ENCODE measurements at regions not wholly inside any gene's neighbourhood (a gene's known extent, or its start where the extent isn't known, plus 50 kb on each side); places are given as distances from the start of the nearest gene placed in this dataset.

GRCh38 chr4:23741681-23742191, 148.1 kb downstream of the PPARGC1A start:
- Histone ChIP-seq H3K9me3 (replicated peaks) (peaks cover 6% of the 10 kb centered on the region), H3K4me3 (no peak overlapping the region), H3K36me3 (no peaks in the 10 kb centered on the region), H3K4me1 (no peaks in the 10 kb centered on the region), H3K27me3 (ENCODE audit: low read depth) (no peaks in the 10 kb centered on the region), H3K27ac (replicated peaks) (no peak overlapping the region)
- intact Hi-C loops (cut with micrococcal nuclease) = no loop called here
- TF ChIP-seq CTCF (IDR thresholded peaks at IDR 0.05; ENCODE audit: borderline replicate concordance) = no peak
- no peak for DNase-seq

DNA sequence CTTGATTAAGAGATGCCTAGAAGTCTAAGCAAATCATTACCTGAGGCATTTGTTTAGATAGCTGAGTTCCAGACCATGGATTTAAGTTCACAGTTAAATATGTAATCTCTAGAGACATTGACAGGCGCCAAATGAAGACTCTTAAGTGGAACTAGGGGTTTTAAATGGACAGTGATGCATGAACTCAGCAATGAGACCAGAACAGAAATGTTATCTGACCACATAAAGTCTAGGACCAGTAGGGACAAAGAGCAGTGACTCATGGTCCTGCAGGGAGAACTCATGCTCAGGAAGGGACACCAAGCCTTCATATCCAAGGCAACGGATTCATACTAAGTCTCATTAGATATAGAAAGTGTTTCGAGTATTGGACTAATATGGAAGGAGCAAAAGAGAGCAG, 152.3 kb downstream of the PPARGC1A start:
- H3K27ac ChIP-seq (replicated peaks) = no peak overlapping the region
- no peak for DNase-seq
- no peaks in the 10 kb centered on the region for H3K27me3 ChIP-seq (ENCODE audit: low read depth)
- no peak overlapping the region for H3K4me3 ChIP-seq
- TF ChIP-seq CTCF (IDR thresholded peaks at IDR 0.05; ENCODE audit: borderline replicate concordance) = no peak
- intact Hi-C loops (cut with micrococcal nuclease) = no loop called here
- no peaks in the 10 kb centered on the region for H3K9me3 ChIP-seq (replicated peaks)
- H3K36me3 ChIP-seq = no peaks in the 10 kb centered on the region
- no peaks in the 10 kb centered on the region for H3K4me1 ChIP-seq

DNA sequence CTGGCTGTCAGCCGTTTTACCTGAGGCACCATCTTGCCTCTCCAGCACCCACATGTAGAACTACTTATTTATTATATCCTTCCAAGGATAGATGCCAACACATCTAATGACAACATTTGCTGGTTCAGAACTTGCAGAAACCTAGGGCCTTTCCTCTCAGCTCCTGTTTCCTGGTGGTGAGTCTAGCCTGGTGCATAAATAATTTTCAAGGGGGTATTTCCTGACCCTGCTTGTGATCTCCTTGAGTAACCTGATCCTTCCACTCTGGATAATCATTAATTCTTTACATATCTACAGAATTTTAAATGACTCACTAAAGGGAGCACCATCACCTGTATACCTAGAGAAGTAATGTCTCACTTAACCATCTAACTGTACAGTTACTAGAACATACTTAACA, 153.4 kb downstream of the PPARGC1A start:
- no peaks in the 10 kb centered on the region for H3K4me1 ChIP-seq
- H3K36me3 ChIP-seq = no peaks in the 10 kb centered on the region
- TF ChIP-seq CTCF (IDR thresholded peaks at IDR 0.05; ENCODE audit: borderline replicate concordance) = no peak
- no peaks in the 10 kb centered on the region for H3K9me3 ChIP-seq (replicated peaks)
- no peaks in the 10 kb centered on the region for H3K27me3 ChIP-seq (ENCODE audit: low read depth)
- H3K4me3 ChIP-seq = no peak overlapping the region
- DNase-seq = no peak
- H3K27ac ChIP-seq (replicated peaks) = no peak overlapping the region
- intact Hi-C loops (cut with micrococcal nuclease) = no loop called here

DNA sequence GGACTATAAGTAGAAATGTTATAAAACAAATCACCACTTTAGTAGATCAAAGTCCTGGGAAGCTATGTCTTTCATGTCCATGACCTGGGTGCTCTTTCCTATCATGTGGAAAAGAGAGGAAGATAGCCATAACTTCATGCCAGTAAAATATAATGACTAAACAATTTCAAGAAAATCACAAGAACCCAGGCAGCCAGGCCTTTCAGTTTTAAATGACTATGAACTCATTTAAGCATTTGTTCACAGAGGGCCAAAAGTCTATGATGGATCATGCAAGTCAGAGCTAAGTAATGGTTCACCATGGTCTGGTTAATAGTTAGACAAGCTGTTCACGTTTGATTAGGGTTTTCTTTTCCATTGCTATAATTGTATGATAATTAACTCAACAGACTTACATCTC, 155.8 kb downstream of the PPARGC1A start:
- TF ChIP-seq CTCF (IDR thresholded peaks at IDR 0.05; ENCODE audit: borderline replicate concordance) = no peak

DNA sequence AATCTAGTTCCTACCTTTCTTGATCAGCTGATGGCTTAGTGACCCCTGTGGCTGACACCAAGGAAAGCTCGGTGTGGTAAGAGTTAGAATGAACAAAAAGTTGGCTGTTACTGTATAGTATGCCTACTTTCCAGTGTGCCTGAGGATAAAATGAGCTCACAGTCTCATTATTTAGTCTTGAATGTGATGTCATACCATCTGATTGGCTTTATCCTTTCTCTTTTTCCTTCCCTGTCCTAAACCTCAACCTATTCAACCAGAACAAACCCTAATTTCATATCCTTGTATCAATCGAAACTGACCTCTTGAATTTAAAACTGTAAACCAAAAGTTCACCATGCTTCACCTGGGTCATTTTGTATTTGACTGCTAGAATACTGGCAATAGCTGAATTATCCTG, 156.4 kb downstream of the PPARGC1A start:
- Histone ChIP-seq H3K4me1 (peaks cover 3% of the 10 kb centered on the region), H3K4me3 (no peak overlapping the region), H3K36me3 (no peaks in the 10 kb centered on the region), H3K9me3 (replicated peaks) (no peaks in the 10 kb centered on the region), H3K27ac (replicated peaks) (no peak overlapping the region), H3K27me3 (ENCODE audit: low read depth) (no peaks in the 10 kb centered on the region)
- TF ChIP-seq CTCF (IDR thresholded peaks at IDR 0.05; ENCODE audit: borderline replicate concordance) = no peak
- DNase-seq = no peak
- intact Hi-C loops (cut with micrococcal nuclease) = no loop called here

More for the DNA sequence above, 155.8 kb downstream of the PPARGC1A start:
- DNase-seq = no peak
- H3K4me1 ChIP-seq = no peaks in the 10 kb centered on the region
- H3K27ac ChIP-seq (replicated peaks) = no peak overlapping the region
- intact Hi-C loops (cut with micrococcal nuclease) = no loop called here
- H3K4me3 ChIP-seq = no peak overlapping the region
- H3K9me3 ChIP-seq (replicated peaks) = no peaks in the 10 kb centered on the region
- no peaks in the 10 kb centered on the region for H3K27me3 ChIP-seq (ENCODE audit: low read depth)
- H3K36me3 ChIP-seq = no peaks in the 10 kb centered on the region

DNA sequence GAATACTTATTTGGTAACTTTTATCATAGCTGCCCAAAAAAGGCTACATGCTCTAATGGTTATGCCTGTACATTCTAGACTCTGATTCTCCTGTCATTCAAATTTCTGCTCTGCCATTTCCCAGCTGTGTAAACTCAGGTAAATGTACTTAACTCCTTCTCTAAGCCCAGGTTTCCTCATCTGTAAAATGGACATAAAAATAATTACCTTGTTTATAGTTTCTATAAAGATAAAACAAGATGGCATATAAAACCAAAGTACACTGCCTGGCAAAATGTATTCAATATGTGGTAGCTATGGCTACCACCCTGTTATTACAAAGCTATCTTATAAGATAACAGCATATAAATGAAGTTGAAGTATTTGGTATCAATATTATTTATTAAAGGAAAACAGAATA, 158.8 kb downstream of the PPARGC1A start:
- TF ChIP-seq CTCF (IDR thresholded peaks at IDR 0.05; ENCODE audit: borderline replicate concordance) = no peak
- Histone ChIP-seq H3K9me3 (replicated peaks) (no peaks in the 10 kb centered on the region), H3K27ac (replicated peaks) (no peak overlapping the region), H3K4me1 (peaks cover 8% of the 10 kb centered on the region), H3K36me3 (no peaks in the 10 kb centered on the region), H3K4me3 (no peak overlapping the region), H3K27me3 (ENCODE audit: low read depth) (no peaks in the 10 kb centered on the region)
- intact Hi-C loops (cut with micrococcal nuclease) = no loop called here
- DNase-seq = no peak
